ENCODE measurements at regions not wholly inside any gene's neighbourhood (a gene's known extent, or its start where the extent isn't known, plus 50 kb on each side); places are given as distances from the start of the nearest gene placed in this dataset.
A peak's percentile ranks its signal among the peaks of the same experiment; 100 is the strongest.

GRCh38 chr1:117732065-117732797 is 126.4 kb downstream of the TENT5C start (continued):
- TF ChIP-seq, protein P1, sequence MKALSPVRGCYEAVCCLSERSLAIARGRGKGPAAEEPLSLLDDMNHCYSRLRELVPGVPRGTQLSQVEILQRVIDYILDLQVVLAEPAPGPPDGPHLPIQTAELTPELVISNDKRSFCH (CRISPR knock-in tag; IDR thresholded peaks at IDR 0.05): no peak
- TF ChIP-seq, protein P1 (tag; IDR thresholded peaks at IDR 0.05): no peak
- TF ChIP-seq SRSF9 (IDR thresholded peaks at IDR 0.05; ENCODE audit: borderline replicate concordance, low read depth, low read length) (no peak), HDAC1 (IDR thresholded peaks at IDR 0.05) (no peak), FIP1L1 (IDR thresholded peaks at IDR 0.05; ENCODE audit: low read depth, low read length, poor library complexity, severe bottlenecking) (no peak), ARID1B (IDR thresholded peaks at IDR 0.05) (peak; percentile 75), ERF (CRISPR knock-in tag; IDR thresholded peaks at IDR 0.05) (no peak), FOXP1 (CRISPR knock-in tag; IDR thresholded peaks at IDR 0.05) (no peak), SMAD3 (CRISPR knock-in tag; conservative IDR thresholded peaks at IDR 0.05) (no peak), CREB5 (CRISPR knock-in tag; IDR thresholded peaks at IDR 0.05) (no peak), CREBBP (IDR thresholded peaks at IDR 0.05; ENCODE audit: low read depth, low read length) (no peak), HNRNPH1 (optimal IDR thresholded peaks at IDR 0.05; ENCODE audit: low read depth, low read length) (no peak), TRIM24 (IDR thresholded peaks at IDR 0.05) (no peak), XRCC4 (IDR thresholded peaks at IDR 0.05; ENCODE audit: extremely low read depth, insufficient read depth, insufficient read length) (no peak)
- TF ChIP-seq, protein P2, sequence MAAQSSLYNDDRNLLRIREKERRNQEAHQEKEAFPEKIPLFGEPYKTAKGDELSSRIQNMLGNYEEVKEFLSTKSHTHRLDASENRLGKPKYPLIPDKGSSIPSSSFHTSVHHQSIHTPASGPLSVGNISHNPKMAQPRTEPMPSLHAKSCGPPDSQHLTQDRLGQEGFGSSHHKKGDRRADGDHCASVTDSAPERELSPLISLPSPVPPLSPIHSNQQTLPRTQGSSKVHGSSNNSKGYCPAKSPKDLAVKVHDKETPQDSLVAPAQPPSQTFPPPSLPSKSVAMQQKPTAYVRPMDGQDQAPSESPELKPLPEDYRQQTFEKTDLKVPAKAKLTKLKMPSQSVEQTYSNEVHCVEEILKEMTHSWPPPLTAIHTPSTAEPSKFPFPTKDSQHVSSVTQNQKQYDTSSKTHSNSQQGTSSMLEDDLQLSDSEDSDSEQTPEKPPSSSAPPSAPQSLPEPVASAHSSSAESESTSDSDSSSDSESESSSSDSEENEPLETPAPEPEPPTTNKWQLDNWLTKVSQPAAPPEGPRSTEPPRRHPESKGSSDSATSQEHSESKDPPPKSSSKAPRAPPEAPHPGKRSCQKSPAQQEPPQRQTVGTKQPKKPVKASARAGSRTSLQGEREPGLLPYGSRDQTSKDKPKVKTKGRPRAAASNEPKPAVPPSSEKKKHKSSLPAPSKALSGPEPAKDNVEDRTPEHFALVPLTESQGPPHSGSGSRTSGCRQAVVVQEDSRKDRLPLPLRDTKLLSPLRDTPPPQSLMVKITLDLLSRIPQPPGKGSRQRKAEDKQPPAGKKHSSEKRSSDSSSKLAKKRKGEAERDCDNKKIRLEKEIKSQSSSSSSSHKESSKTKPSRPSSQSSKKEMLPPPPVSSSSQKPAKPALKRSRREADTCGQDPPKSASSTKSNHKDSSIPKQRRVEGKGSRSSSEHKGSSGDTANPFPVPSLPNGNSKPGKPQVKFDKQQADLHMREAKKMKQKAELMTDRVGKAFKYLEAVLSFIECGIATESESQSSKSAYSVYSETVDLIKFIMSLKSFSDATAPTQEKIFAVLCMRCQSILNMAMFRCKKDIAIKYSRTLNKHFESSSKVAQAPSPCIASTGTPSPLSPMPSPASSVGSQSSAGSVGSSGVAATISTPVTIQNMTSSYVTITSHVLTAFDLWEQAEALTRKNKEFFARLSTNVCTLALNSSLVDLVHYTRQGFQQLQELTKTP (IDR thresholded peaks at IDR 0.05; ENCODE audit: low read depth in 1 of 2, partially characterized antibody in 2 of 2): no peak
- TF ChIP-seq, protein P3, sequence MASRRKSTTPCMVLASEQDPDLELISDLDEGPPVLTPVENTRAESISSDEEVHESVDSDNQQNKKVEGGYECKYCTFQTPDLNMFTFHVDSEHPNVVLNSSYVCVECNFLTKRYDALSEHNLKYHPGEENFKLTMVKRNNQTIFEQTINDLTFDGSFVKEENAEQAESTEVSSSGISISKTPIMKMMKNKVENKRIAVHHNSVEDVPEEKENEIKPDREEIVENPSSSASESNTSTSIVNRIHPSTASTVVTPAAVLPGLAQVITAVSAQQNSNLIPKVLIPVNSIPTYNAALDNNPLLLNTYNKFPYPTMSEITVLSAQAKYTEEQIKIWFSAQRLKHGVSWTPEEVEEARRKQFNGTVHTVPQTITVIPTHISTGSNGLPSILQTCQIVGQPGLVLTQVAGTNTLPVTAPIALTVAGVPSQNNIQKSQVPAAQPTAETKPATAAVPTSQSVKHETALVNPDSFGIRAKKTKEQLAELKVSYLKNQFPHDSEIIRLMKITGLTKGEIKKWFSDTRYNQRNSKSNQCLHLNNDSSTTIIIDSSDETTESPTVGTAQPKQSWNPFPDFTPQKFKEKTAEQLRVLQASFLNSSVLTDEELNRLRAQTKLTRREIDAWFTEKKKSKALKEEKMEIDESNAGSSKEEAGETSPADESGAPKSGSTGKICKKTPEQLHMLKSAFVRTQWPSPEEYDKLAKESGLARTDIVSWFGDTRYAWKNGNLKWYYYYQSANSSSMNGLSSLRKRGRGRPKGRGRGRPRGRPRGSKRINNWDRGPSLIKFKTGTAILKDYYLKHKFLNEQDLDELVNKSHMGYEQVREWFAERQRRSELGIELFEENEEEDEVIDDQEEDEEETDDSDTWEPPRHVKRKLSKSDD (conservative IDR thresholded peaks at IDR 0.05; ENCODE audit: low read length): no peak
- TF ChIP-seq, protein P4, sequence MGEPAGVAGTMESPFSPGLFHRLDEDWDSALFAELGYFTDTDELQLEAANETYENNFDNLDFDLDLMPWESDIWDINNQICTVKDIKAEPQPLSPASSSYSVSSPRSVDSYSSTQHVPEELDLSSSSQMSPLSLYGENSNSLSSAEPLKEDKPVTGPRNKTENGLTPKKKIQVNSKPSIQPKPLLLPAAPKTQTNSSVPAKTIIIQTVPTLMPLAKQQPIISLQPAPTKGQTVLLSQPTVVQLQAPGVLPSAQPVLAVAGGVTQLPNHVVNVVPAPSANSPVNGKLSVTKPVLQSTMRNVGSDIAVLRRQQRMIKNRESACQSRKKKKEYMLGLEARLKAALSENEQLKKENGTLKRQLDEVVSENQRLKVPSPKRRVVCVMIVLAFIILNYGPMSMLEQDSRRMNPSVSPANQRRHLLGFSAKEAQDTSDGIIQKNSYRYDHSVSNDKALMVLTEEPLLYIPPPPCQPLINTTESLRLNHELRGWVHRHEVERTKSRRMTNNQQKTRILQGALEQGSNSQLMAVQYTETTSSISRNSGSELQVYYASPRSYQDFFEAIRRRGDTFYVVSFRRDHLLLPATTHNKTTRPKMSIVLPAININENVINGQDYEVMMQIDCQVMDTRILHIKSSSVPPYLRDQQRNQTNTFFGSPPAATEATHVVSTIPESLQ (CRISPR knock-in tag; IDR thresholded peaks at IDR 0.05): no peak
